SK-N-SH treated with all-trans-retinoic acid at 6 μM for 48 hours (cell line): ENCODE measurements at regions not wholly inside any gene's neighbourhood (a gene's known extent, or its start where the extent isn't known, plus 50 kb on each side); places are given as distances from the start of the nearest gene placed in this dataset.

Source experiments
- CSDC2 ChIP-seq: fragments of 250-450 bp; sonication (Bioruptor Pico); IDR thresholded peaks from 2 replicates; pipeline ENCODE4 v1.5.0; 2020; ENCODE audit warnings: mild to moderate bottlenecking, moderate library complexity
- CSRNP3 ChIP-seq: fragments of 250-450 bp; sonication (Bioruptor Pico); IDR thresholded peaks from 2 replicates; pipeline ENCODE4 v1.5.1; 2021; ENCODE audit warnings: mild to moderate bottlenecking, moderate library complexity
- ESRRG ChIP-seq: fragments of 250-450 bp; sonication (Bioruptor Pico); IDR thresholded peaks from 2 replicates; pipeline ENCODE4 v1.6.1; 2021; ENCODE audit warnings: mild to moderate bottlenecking
- GLIS3 ChIP-seq: fragments of 250-450 bp; sonication (Bioruptor Pico); IDR thresholded peaks from 2 replicates; pipeline ENCODE4 v1.5.0; 2020; ENCODE audit warnings: mild to moderate bottlenecking, moderate library complexity
- OSR1 ChIP-seq: fragments of 250-450 bp; sonication (Bioruptor Pico); IDR thresholded peaks from 2 replicates; pipeline ENCODE4 v1.8.0; 2022; ENCODE audit warnings: moderate library complexity, mild to moderate bottlenecking, inconsistent platforms
- PATZ1 ChIP-seq: fragments of 250-450 bp; sonication (Bioruptor Pico); IDR thresholded peaks from 2 replicates; pipeline ENCODE4 v1.8.0; 2020; ENCODE audit warnings: mild to moderate bottlenecking, moderate library complexity, borderline replicate concordance
- POU6F1 ChIP-seq: fragments of 250-450 bp; sonication (Bioruptor Pico); IDR thresholded peaks from 2 replicates; pipeline ENCODE4 v1.8.0; 2021; ENCODE audit warnings: low read depth, mild to moderate bottlenecking, moderate library complexity, borderline replicate concordance
- PPARA ChIP-seq: fragments of 250-450 bp; sonication (Bioruptor Pico); IDR thresholded peaks from 2 replicates; pipeline ENCODE4 v1.5.0; 2020; ENCODE audit warnings: mild to moderate bottlenecking, borderline replicate concordance
- ZC3H10 ChIP-seq: fragments of 250-450 bp; sonication (Bioruptor Pico); IDR thresholded peaks from 2 replicates; pipeline ENCODE4 v1.5.1; 2021; ENCODE audit warnings: mild to moderate bottlenecking, moderate library complexity
- ZFP3 ChIP-seq: fragments of 250-450 bp; sonication (Bioruptor Pico); IDR thresholded peaks from 2 replicates; pipeline ENCODE4 v1.5.0; 2020; ENCODE audit warnings: mild to moderate bottlenecking, moderate library complexity
- ZFP30 ChIP-seq: fragments of 450-650 bp; formaldehyde crosslinking; IDR thresholded peaks from 2 replicates; pipeline ENCODE4 v1.5.0; 2022; ENCODE audit warnings: mild to moderate bottlenecking, moderate library complexity
- ZNF565 ChIP-seq: fragments of 450-650 bp; formaldehyde crosslinking; conservative IDR thresholded peaks from 2 replicates; pipeline ENCODE4 v1.5.0; 2020; ENCODE audit warnings: low read depth, mild to moderate bottlenecking, moderate library complexity
- ZNF70 ChIP-seq: fragments of 450-650 bp; formaldehyde crosslinking; IDR thresholded peaks from 2 replicates; pipeline ENCODE4 v1.5.0; 2020; ENCODE audit warnings: mild to moderate bottlenecking, moderate library complexity

GRCh38 chr16:85184404-85184803 lies 72.1 kb upstream of the CIBAR2 start:
- no peak for TF ChIP-seq POU6F1 (CRISPR knock-in tag)
- TF ChIP-seq ESRRG (CRISPR knock-in tag), result no peak
- no peak for TF ChIP-seq OSR1 (CRISPR knock-in tag)
- no peak for TF ChIP-seq PATZ1 (CRISPR knock-in tag)
- no peak for TF ChIP-seq ZFP30 (CRISPR knock-in tag)
- no peak for TF ChIP-seq GLIS3 (CRISPR knock-in tag)
- no peak for TF ChIP-seq PPARA
- no peak for TF ChIP-seq CSRNP3
- no peak for TF ChIP-seq ZFP3
- no peak for TF ChIP-seq ZC3H10 (CRISPR knock-in tag)
- no peak for TF ChIP-seq ZNF70
- TF ChIP-seq CSDC2 (CRISPR knock-in tag), result no peak
- TF ChIP-seq ZNF565, result no peak
